ENCODE measurements at regions not wholly inside any gene's neighbourhood (a gene's known extent, or its start where the extent isn't known, plus 50 kb on each side); places are given as distances from the start of the nearest gene placed in this dataset.

DNA sequence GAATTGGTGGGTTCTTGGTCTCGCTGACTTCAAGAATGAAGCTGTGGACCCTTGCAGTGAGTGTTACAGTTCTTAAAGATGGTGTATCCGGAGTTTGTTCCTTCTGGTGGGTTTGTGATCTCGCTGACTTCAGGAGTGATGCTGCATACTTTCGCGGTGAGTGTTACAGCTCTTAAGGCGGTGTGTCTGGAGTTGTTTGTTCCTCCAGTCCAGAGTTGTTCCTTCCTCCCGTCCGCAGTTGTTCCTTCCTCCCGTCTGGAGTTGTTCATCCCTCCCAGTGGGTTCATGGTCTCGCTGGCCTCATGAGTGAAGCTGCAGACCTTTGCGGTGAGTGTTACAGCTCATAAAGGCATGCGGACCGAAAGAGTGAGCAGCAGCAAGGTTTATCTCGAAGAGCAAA lies 159.6 kb upstream of the ADAMTSL1 start:
- Histone ChIP-seq H3K4me1 (ENCODE audit: control insufficient read depth, extremely low read depth, insufficient read depth, low read length) (no peaks in the 10 kb centered on the region), H3K4me3 (replicated peaks in 1 of 4; ENCODE audit: control extremely low read depth in 1 of 4, insufficient read depth in 1 of 4, low read depth in 3 of 4, low read length in 4 of 4) (no peak overlapping the region), H3K9me3 (ENCODE audit: control insufficient read depth, insufficient read depth, low read depth, low read length) (no peaks in the 10 kb centered on the region), H3K27ac (ENCODE audit: insufficient read depth, low read length) (no peak overlapping the region), H3K27me3 (ENCODE audit: control insufficient read depth, insufficient read depth, low read length) (no peaks in the 10 kb centered on the region), H3K36me3 (ENCODE audit: control insufficient read depth, insufficient read depth, low read length) (no peaks in the 10 kb centered on the region), H3K4me2 (ENCODE audit: extremely low read depth, insufficient read depth, low read length) (no peak overlapping the region), H2AFZ (ENCODE audit: low read length) (no peak overlapping the region), H3K79me2 (ENCODE audit: control insufficient read depth, insufficient read depth, low read length) (no peaks in the 10 kb centered on the region), H4K20me1 (ENCODE audit: control insufficient read depth, extremely low read depth, insufficient read depth, low read length) (no peaks in the 10 kb centered on the region), H3K9ac (ENCODE audit: insufficient read depth, low read length) (no peak overlapping the region)
- TF ChIP-seq, protein P1, sequence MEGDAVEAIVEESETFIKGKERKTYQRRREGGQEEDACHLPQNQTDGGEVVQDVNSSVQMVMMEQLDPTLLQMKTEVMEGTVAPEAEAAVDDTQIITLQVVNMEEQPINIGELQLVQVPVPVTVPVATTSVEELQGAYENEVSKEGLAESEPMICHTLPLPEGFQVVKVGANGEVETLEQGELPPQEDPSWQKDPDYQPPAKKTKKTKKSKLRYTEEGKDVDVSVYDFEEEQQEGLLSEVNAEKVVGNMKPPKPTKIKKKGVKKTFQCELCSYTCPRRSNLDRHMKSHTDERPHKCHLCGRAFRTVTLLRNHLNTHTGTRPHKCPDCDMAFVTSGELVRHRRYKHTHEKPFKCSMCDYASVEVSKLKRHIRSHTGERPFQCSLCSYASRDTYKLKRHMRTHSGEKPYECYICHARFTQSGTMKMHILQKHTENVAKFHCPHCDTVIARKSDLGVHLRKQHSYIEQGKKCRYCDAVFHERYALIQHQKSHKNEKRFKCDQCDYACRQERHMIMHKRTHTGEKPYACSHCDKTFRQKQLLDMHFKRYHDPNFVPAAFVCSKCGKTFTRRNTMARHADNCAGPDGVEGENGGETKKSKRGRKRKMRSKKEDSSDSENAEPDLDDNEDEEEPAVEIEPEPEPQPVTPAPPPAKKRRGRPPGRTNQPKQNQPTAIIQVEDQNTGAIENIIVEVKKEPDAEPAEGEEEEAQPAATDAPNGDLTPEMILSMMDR (conservative IDR thresholded peaks at IDR 0.05 in 1 of 2, IDR thresholded peaks at IDR 0.05 in 1 of 2; ENCODE audit: low read depth in 1 of 2, low read length in 2 of 2) = no peak
- no peak for TF ChIP-seq EZH2 (IDR thresholded peaks at IDR 0.05; ENCODE audit: low read length, missing control alignments)
- peak in 1 of 2 donors; percentile 66 for DNase-seq (ENCODE audit: low read depth in 2 of 2)

- no peak overlapping the region for H3K4me2 ChIP-seq (ENCODE audit: extremely low read depth, insufficient read depth, low read length)
- no peak overlapping the region for H2AFZ ChIP-seq (ENCODE audit: low read length)
- H3K4me1 ChIP-seq (ENCODE audit: control insufficient read depth, extremely low read depth, insufficient read depth, low read length) = no peaks in the 10 kb centered on the region
- H3K36me3 ChIP-seq (ENCODE audit: control insufficient read depth, insufficient read depth, low read length) = no peaks in the 10 kb centered on the region
- no peak overlapping the region for H3K27ac ChIP-seq (ENCODE audit: insufficient read depth, low read length)
- H3K9ac ChIP-seq (ENCODE audit: insufficient read depth, low read length) = no peak overlapping the region
- H4K20me1 ChIP-seq (ENCODE audit: control insufficient read depth, extremely low read depth, insufficient read depth, low read length) = no peaks in the 10 kb centered on the region
- H3K4me3 ChIP-seq (replicated peaks in 1 of 4; ENCODE audit: control extremely low read depth in 1 of 4, insufficient read depth in 1 of 4, low read depth in 3 of 4, low read length in 4 of 4) = no peak overlapping the region
- H3K79me2 ChIP-seq (ENCODE audit: control insufficient read depth, insufficient read depth, low read length) = no peaks in the 10 kb centered on the region
- H3K27me3 ChIP-seq (ENCODE audit: control insufficient read depth, insufficient read depth, low read length) = no peaks in the 10 kb centered on the region
- H3K9me3 ChIP-seq (ENCODE audit: control insufficient read depth, insufficient read depth, low read depth, low read length) = no peaks in the 10 kb centered on the region
- TF ChIP-seq EZH2 (IDR thresholded peaks at IDR 0.05; ENCODE audit: low read length, missing control alignments) = no peak
- TF ChIP-seq, protein P1 (conservative IDR thresholded peaks at IDR 0.05 in 1 of 2, IDR thresholded peaks at IDR 0.05 in 1 of 2; ENCODE audit: low read depth in 1 of 2, low read length in 2 of 2) = no peak
- DNase-seq (ENCODE audit: low read depth in 2 of 2) = peak in 1 of 2 donors; percentile 38
Measured at GRCh38 chr9:18317896-18318295, 156.1 kb upstream of the ADAMTSL1 start.

DNA sequence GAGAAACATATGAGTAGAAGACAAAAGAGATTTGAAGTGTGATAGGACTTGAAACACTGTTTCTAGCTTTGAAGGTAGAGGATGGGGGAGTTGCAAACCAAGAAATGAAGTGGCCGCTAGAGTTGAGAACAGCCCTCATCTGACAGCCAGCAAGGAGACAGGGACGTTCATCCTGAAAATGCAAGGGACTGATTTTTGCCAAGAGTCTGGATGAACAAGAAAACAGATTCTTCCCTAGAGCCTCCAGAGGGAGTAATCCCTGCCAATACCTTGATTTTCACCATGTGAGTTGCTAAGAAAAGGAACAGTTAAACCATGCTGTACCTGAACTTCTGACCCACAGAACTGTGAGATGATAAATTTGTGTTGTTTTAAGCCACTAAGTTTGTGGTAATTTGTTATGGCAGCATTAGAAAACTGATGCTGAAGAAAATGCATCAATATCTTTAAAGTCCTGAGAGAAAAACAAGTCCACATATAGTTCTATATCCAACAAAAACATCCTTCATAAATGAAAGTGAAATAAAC lies 154.0 kb upstream of the ADAMTSL1 start:
- no peak overlapping the region for H3K4me2 ChIP-seq (ENCODE audit: extremely low read depth, insufficient read depth, low read length)
- H3K27ac ChIP-seq (ENCODE audit: insufficient read depth, low read length) = no peak overlapping the region
- no peaks in the 10 kb centered on the region for H3K4me1 ChIP-seq (ENCODE audit: control insufficient read depth, extremely low read depth, insufficient read depth, low read length)
- TF ChIP-seq EZH2 (IDR thresholded peaks at IDR 0.05; ENCODE audit: low read length, missing control alignments) = no peak
- TF ChIP-seq, protein P1 (conservative IDR thresholded peaks at IDR 0.05 in 1 of 2, IDR thresholded peaks at IDR 0.05 in 1 of 2; ENCODE audit: low read depth in 1 of 2, low read length in 2 of 2) = peak; percentile 11 to 17
- no peaks in the 10 kb centered on the region for H3K9me3 ChIP-seq (ENCODE audit: control insufficient read depth, insufficient read depth, low read depth, low read length)
- H3K4me3 ChIP-seq (replicated peaks in 1 of 4; ENCODE audit: control extremely low read depth in 1 of 4, insufficient read depth in 1 of 4, low read depth in 3 of 4, low read length in 4 of 4) = no peak overlapping the region
- H3K9ac ChIP-seq (ENCODE audit: insufficient read depth, low read length) = no peak overlapping the region
- no peaks in the 10 kb centered on the region for H4K20me1 ChIP-seq (ENCODE audit: control insufficient read depth, extremely low read depth, insufficient read depth, low read length)
- H2AFZ ChIP-seq (ENCODE audit: low read length) = peak overlapping the region; percentile 36
- peak; percentile 14 to 21 for DNase-seq (ENCODE audit: low read depth in 2 of 2)
- no peaks in the 10 kb centered on the region for H3K27me3 ChIP-seq (ENCODE audit: control insufficient read depth, insufficient read depth, low read length)
- H3K36me3 ChIP-seq (ENCODE audit: control insufficient read depth, insufficient read depth, low read length) = no peaks in the 10 kb centered on the region
- H3K79me2 ChIP-seq (ENCODE audit: control insufficient read depth, insufficient read depth, low read length) = no peaks in the 10 kb centered on the region
